ENCODE measurements at regions not wholly inside any gene's neighbourhood (a gene's known extent, or its start where the extent isn't known, plus 50 kb on each side); places are given as distances from the start of the nearest gene placed in this dataset.
"Not testable (repeated sequence)": the region's sequence is repeated elsewhere in the genome, so short reads cannot be mapped to it uniquely, and the experiment has no call there.

GRCh38 chr4:189207872-189208271 lies 732.8 kb upstream of the FRG1 start:
- no peak for DNase-seq

- DNase-seq: no peak
Measured at GRCh38 chr4:189215574-189215973, 725.1 kb upstream of the FRG1 start.

DNA sequence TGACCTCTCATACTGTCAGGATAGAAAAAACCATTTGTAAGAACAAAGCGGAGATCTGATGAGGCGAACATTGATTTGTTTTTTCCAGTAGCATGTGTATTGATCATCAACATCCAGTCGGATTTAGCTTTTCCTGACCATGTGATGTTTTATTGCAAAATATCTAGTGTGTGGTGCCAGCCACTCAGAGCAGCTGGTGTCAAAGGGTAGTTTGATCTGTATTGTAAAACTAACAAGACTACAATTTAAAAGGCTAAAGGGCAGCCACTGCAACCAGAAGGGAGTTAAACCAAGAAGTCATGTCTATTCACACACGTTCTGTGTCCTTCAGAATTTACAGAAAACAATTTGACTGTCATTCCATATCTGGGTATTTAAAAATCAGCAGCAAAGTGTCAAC lies 719.0 kb upstream of the FRG1 start:
- no peak for DNase-seq

DNA sequence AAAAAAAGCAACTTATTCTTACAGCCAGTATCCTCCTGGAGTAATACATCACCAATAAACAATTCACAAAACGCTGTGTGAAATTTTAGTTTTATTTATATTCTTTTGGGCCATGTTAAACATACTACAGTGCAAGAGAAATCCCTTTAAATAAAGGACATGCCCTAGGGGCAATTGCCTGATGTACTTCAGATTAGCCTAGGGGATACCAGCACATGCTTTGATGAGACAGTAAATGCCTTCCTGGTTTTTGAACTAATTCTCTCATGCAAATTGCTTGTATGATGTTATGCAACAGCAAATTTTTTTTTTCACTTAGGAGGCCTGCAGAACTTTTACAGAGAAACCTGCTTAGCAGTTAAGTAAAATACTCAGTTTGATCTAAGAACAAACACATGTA lies 711.9 kb upstream of the FRG1 start:
- DNase-seq: no peak

GRCh38 chr4:189232274-189232673 lies 708.4 kb upstream of the FRG1 start:
- DNase-seq: no peak

DNA sequence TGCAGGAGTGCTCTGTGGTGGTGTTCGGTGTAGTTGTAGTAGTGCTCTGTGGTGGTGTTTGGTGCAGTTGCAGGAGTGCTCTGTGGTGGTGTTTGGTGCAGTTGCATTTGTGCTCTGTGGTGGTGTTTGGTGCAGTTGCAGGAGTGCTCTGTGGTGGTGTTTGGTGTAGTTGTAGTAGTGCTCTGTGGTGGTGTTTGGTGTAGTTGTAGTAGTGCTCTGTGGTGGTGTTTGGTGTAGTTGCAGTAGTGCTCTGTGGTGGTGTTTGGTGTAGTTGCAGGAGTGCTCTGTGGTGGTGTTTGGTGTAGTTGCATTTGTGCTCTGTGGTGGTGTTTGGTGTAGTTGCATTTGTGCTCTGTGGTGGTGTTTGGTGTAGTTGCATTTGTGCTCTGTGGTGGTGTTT lies 706.9 kb upstream of the FRG1 start:
- DNase-seq: not testable (repeated sequence)

DNA sequence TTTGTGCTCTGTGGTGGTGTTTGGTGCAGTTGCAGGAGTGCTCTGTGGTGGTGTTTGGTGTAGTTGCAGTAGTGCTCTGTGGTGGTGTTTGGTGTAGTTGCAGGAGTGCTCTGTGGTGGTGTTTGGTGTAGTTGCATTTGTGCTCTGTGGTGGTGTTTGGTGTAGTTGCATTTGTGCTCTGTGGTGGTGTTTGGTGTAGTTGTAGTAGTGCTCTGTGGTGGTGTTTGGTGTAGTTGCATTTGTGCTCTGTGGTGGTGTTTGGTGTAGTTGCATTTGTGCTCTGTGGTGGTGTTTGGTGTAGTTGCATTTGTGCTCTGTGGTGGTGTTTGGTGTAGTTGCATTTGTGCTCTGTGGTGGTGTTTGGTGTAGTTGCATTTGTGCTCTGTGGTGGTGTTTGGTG lies 705.7 kb upstream of the FRG1 start:
- not testable (repeated sequence) for DNase-seq

GRCh38 chr4:189235599-189235998 lies 705.1 kb upstream of the FRG1 start:
- DNase-seq: no peak

DNA sequence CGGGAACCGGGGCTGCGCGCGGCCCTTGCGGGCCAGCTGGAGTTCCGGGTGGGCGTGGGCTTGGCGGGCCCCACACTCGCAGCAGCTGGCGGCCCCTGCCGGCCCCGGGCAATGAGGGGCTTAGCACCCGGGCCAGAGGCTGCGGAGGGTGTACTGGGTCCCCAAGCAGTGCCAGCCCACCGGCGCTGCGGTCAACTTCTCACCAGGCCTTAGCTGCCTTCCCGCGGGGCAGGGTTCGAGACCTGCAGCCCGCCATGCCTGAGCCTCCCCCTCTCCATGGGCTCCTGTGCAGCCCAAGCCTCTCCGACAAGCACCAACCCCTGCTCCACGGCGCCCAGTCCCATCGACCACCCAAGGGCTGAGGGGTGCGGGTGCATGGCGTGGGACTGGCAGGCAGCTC lies 704.4 kb upstream of the FRG1 start:
- not testable (repeated sequence) for DNase-seq

DNA sequence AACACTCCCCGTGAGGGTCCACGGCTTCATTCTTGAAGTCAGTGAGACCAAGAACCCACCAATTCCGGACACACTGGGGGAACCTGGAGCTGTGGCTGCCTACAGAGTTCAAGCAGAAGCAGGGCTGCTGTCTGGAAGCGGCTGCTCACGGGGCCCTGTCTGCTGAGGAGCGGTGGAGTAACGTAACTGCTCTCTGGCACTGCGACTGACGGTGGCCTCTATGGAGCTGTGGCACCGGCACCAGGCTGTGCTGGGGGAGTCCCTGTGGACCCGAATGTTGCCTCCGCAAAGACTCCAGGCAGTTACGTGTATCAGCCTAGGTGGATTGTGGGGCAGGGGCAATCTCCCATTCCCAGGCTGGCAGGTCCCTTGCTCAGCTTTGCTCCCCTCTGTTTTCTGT lies 703.3 kb upstream of the FRG1 start:
- DNase-seq: no peak

DNA sequence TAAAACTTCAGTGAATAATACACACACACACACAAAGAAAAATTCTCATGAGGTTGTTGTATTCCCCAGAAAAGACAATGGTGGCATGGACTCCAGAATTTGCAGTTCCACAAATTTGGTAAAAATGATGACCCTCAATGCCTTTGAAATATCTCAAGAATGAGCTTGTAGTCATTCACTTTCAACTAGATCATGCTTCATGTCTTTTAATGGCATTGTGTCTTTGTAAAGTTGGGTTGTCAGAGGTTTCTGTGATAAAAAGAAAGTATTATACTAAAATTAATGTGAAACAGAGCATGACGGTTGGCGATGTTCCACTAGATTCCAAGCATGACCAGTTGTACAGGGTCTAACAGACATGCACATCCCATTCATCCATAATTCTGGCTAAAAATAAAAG lies 685.0 kb upstream of the FRG1 start:
- DNase-seq: no peak

DNA sequence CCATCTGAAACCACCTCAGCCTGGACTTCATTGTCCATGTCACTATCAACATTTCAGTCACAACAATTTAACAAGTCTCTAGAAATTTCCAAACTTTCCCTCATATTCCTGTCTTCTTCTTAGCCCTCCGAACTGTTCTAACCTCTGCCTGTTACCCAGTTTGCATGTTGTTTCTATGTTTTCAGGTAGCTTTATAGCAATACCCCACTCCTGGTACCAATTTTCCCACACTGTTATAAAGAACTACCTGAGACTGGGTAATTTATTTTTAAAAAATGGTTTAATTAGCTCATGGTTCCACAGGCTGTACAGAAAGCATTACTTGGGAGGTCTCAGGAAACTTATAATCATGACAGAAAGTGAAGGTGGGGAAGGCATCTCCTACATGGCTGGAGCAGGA lies 679.2 kb upstream of the FRG1 start:
- no peak for DNase-seq

- no peak for DNase-seq
Measured at GRCh38 chr4:189265515-189265914, 675.2 kb upstream of the FRG1 start.

GRCh38 chr4:189267312-189267965 lies 673.2 kb upstream of the FRG1 start:
- DNase-seq: no peak

DNA sequence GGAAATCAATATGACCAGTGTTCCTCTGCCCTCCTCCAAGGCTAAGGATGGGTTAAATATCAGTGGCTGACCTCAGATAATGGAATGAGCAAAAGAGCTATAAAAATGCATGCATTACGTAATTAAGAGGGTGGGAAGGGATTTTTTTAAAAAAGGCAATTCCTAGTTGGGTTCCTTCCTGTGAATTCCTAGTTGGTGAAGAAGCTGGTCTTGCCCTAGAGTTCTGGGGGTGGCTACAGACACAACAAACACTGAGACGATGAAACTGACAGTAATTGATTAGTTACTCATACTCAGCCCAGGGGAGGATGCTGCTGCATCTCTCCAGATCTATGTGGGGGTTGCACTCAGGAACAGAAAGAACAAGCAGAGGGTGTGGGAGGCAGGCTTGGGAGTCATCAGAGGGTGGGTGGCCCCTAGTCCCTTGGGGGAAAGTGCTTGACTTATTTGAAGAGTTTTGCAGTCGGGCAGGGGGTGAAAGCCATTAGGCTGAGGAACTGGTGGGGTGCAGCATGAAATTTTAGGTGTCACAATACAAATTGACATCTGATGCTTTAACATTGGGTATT lies 662.0 kb upstream of the FRG1 start:
- no peak for DNase-seq

GRCh38 chr4:189279188-189279587 lies 661.5 kb upstream of the FRG1 start:
- DNase-seq: no peak

GRCh38 chr4:189285377-189285776 lies 655.3 kb upstream of the FRG1 start:
- DNase-seq: no peak

DNA sequence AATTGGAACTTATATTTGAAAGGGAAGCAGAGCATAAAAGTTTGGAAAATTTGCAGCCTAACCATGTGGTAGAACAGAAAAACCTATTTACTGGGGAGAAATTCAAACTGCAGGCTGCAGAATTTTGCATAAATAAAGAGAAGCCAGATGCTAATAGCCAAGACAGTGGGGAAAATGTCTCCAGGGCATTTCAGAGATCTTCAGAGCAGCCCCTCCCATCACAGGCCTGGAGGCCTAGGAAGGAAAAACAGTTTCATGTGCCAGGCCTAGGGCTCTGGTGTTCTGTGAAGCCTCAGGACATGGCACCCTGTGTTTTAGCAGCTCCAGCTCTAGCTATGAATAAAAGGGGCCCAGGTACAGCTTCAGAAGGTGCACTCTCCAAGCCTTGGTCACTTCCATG lies 648.7 kb upstream of the FRG1 start:
- DNase-seq: no peak

- no peak for DNase-seq
Measured at GRCh38 chr4:189293459-189293858, 647.2 kb upstream of the FRG1 start.

DNA sequence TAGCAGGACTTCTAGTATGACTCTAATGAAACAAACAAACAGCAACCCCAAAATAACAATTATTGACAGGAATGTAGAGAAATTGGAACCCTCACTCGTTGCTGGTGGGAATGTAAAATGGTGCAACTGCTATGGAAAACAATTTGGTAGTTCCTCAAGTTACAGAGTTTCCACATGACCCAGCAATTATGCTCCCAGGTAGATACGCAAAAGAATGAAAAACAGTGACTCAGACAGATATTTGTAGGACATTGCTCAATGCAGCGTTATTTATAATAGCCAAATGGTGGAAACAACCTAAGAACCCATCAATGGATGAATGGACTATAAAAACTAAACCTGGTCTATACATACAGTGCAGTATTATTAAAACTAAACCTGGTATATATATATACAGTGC lies 646.1 kb upstream of the FRG1 start:
- DNase-seq: no peak

- DNase-seq: no peak
Measured at GRCh38 chr4:189299706-189300105, 641.0 kb upstream of the FRG1 start.

- no peak for DNase-seq
Measured at GRCh38 chr4:189301692-189302091, 639.0 kb upstream of the FRG1 start.

GRCh38 chr4:189302719-189303118 lies 638.0 kb upstream of the FRG1 start:
- no peak for DNase-seq

DNA sequence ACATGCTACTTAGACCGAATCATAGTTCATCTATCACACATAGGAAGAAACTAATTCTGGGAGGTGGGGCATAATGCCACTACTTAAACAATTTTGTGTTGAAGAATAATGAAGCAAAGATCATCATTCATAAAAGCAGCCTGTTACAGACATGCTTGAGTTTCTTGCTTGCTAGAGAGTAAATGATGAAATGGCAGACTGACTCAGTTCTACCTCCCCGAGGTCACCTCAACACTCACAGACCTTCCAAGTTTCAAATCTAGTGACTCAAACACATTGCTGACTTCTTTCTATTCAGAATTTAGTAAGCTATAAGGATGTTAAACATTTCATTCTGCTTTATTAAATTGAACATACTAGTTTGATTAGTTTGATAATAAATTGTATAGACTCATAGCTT lies 636.5 kb upstream of the FRG1 start:
- no peak for DNase-seq

- no peak for DNase-seq
Measured at GRCh38 chr4:189304809-189305208, 635.9 kb upstream of the FRG1 start.

Measured in amniotic stem cell (primary cell).